Trophoblast cell (in vitro differentiated cells and primary cell): ENCODE measurements at regions not wholly inside any gene's neighbourhood (a gene's known extent, or its start where the extent isn't known, plus 50 kb on each side); places are given as distances from the start of the nearest gene placed in this dataset.

ENCODE experiments used
- DNase-seq, 2 donors: peaks; one replicate each; pipeline ENCODE4 v3.0.0-alpha.2; 2016
- H2AFZ ChIP-seq: 2 replicates; pipeline ENCODE4 v1.6.1; 2013; ENCODE audit warnings: low read length, moderate library complexity, mild to moderate bottlenecking; ENCODE audit not compliant: insufficient read depth, poor library complexity
- H2AK5ac ChIP-seq: 2 replicates; pipeline ENCODE4 v1.6.1; 2013; ENCODE audit warnings: mild to moderate bottlenecking, low read length
- H2BK120ac ChIP-seq: 2 replicates; pipeline ENCODE4 v1.6.1; 2013; ENCODE audit warnings: low read length, mild to moderate bottlenecking, moderate library complexity; ENCODE audit not compliant: insufficient read depth, poor library complexity
- H2BK12ac ChIP-seq: 2 replicates; pipeline ENCODE4 v1.6.1; 2013; ENCODE audit warnings: mild to moderate bottlenecking, low read length, moderate library complexity
- H2BK5ac ChIP-seq: 2 replicates; pipeline ENCODE4 v1.6.1; 2013; ENCODE audit warnings: low read length, low read depth, moderate library complexity, mild to moderate bottlenecking; ENCODE audit not compliant: poor library complexity
- H3K14ac ChIP-seq: 2 replicates; pipeline ENCODE4 v1.6.1; 2013; ENCODE audit warnings: mild to moderate bottlenecking, low read length
- H3K18ac ChIP-seq: 2 replicates; pipeline ENCODE4 v1.6.1; 2013; ENCODE audit warnings: mild to moderate bottlenecking, low read length
- H3K23ac ChIP-seq: 2 replicates; pipeline ENCODE4 v1.6.1; 2013; ENCODE audit warnings: low read length
- H3K27ac ChIP-seq: 2 replicates; pipeline ENCODE4 v1.5.1; 2013; ENCODE audit warnings: low read depth, mild to moderate bottlenecking, inconsistent platforms, low read length, moderate library complexity
- H3K27me3 ChIP-seq: 2 replicates; pipeline ENCODE4 v1.6.1; 2013; ENCODE audit warnings: inconsistent platforms, mild to moderate bottlenecking, low read length, moderate library complexity; ENCODE audit not compliant: insufficient read depth
- H3K36me3 ChIP-seq, 2 experiments: 1 replicate in 1 of 2; 2 replicates in 1 of 2; pipeline ENCODE4 v1.6.1; 2013; ENCODE audit warnings: low read length in 2 of 2, mild to moderate bottlenecking in 2 of 2, moderate library complexity in 1 of 2; ENCODE audit not compliant: insufficient read depth in 2 of 2, control insufficient read depth in 1 of 2
- H3K4ac ChIP-seq: 2 replicates; pipeline ENCODE4 v1.6.1; 2013; ENCODE audit warnings: low read depth, mild to moderate bottlenecking, low read length, moderate library complexity
- H3K4me1 ChIP-seq, 2 experiments: 1 replicate in 1 of 2; 2 replicates in 1 of 2; pipeline ENCODE4 v1.6.1; 2013; ENCODE audit warnings: low read length in 2 of 2, mild to moderate bottlenecking in 2 of 2, moderate library complexity in 1 of 2; ENCODE audit not compliant: insufficient read depth in 2 of 2, control insufficient read depth in 1 of 2
- H3K4me2 ChIP-seq: 2 replicates; pipeline ENCODE4 v1.6.1; 2013; ENCODE audit warnings: inconsistent platforms, mild to moderate bottlenecking, low read length, moderate library complexity
- H3K4me3 ChIP-seq: 2 replicates; pipeline ENCODE4 v1.5.1; 2013; ENCODE audit warnings: mild to moderate bottlenecking, low read depth, low read length, inconsistent platforms
- H3K79me1 ChIP-seq: one replicate; pipeline ENCODE4 v1.6.1; 2013; ENCODE audit warnings: low read length
- H3K79me2 ChIP-seq: 2 replicates; pipeline ENCODE4 v1.6.1; 2013; ENCODE audit warnings: low read length, mild to moderate bottlenecking; ENCODE audit not compliant: control insufficient read depth, insufficient read depth, poor library complexity
- H3K9ac ChIP-seq: 2 replicates; pipeline ENCODE4 v1.6.1; 2013; ENCODE audit warnings: mild to moderate bottlenecking, low read length
- H3K9me3 ChIP-seq: 2 replicates; pipeline ENCODE4 v1.6.1; 2013; ENCODE audit warnings: low read depth, mild to moderate bottlenecking, control low read depth, inconsistent platforms, low read length; ENCODE audit not compliant: insufficient read depth
- H4K12ac ChIP-seq: 2 replicates; pipeline ENCODE4 v1.6.1; 2013; ENCODE audit warnings: low read depth, mild to moderate bottlenecking, low read length, moderate library complexity
- H4K8ac ChIP-seq: 2 replicates; pipeline ENCODE4 v1.6.1; 2013; ENCODE audit warnings: low read depth, mild to moderate bottlenecking, low read length, moderate library complexity
- H4K91ac ChIP-seq: one replicate; pipeline ENCODE4 v1.6.1; 2013; ENCODE audit warnings: low read depth, mild to moderate bottlenecking, low read length, moderate library complexity
- WGBS: extraction: QIAGEN DNeasy Blood & Tissue Kit; methylation state at CpG from one replicate; pipeline ENCODE4 v1.1.7; 2013; ENCODE audit warnings: missing lambda C conversion rate; ENCODE audit not compliant: insufficient read length, insufficient coverage; ENCODE audit errors: extremely low coverage; 5-methylcytosine and 5-hydroxymethylcytosine counted together

DNA sequence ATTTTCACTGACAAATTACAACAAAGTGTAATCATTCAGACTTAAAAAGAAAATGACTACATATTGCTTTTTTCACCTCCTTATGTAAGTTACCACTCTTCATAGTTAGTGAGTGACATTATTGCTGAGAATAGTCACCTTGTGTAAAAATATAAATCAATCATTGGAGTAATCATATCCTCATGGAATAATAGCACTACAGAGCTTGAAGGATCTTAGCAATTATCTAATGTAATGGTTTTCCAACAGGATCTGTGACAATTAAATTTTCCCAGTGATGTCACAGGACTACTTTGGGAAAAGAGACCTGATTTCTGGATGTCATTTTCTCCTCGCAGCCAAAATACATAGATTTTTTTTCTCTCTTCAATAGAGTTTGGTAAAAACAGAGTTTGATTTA, 833.0 kb upstream of the PCDH9 start:
- no peaks in the 10 kb centered on the region for H3K79me1 ChIP-seq
- H4K91ac ChIP-seq: no peak overlapping the region
- H4K12ac ChIP-seq: no peak overlapping the region
- DNase-seq: no peak
- no peak overlapping the region for H3K4ac ChIP-seq
- no peak overlapping the region for H2BK12ac ChIP-seq
- no peak overlapping the region for H2AFZ ChIP-seq
- no peak overlapping the region for H2AK5ac ChIP-seq
- no peak overlapping the region for H3K18ac ChIP-seq
- H2BK5ac ChIP-seq: no peak overlapping the region
- WGBS: no CpG with 5 or more reads among the region's 1 CpG
- H3K79me2 ChIP-seq: no peaks in the 10 kb centered on the region
- H3K23ac ChIP-seq: no peak overlapping the region
- H3K4me2 ChIP-seq: no peak overlapping the region
- no peak overlapping the region for H3K9ac ChIP-seq
- no peaks in the 10 kb centered on the region for H3K27me3 ChIP-seq
- H4K8ac ChIP-seq: no peak overlapping the region
- H3K9me3 ChIP-seq: no peaks in the 10 kb centered on the region
- no peak overlapping the region for H3K27ac ChIP-seq
- no peaks in the 10 kb centered on the region for H3K4me1 ChIP-seq
- no peak overlapping the region for H3K14ac ChIP-seq
- H2BK120ac ChIP-seq: no peak overlapping the region
- H3K4me3 ChIP-seq: no peak overlapping the region
- no peaks in the 10 kb centered on the region for H3K36me3 ChIP-seq

DNA sequence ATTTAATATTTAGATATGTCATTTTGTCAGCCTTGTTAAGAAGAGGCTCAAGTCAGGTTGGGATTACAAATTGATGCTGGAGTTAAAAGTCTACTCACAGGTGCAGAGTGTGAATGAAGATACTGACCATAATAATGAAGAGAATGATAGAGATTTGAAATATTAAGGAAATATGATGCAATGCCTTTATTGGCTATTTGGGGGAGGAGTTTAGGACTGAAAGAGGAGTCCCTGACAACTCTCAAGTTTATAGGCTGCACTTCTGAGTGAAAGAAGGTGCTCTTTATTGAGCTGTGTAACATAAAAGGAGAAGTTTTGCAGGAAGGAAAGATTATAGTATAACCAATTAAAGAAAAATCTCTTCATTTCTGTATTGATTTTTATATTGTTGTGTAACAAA, 827.7 kb upstream of the PCDH9 start:
- Histone ChIP-seq H3K4ac (no peak overlapping the region), H3K36me3 (no peaks in the 10 kb centered on the region), H3K14ac (no peak overlapping the region), H2AK5ac (no peak overlapping the region), H3K18ac (no peak overlapping the region), H2BK12ac (no peak overlapping the region), H3K79me1 (no peaks in the 10 kb centered on the region), H3K79me2 (no peaks in the 10 kb centered on the region), H2AFZ (no peak overlapping the region), H3K27me3 (no peaks in the 10 kb centered on the region), H3K23ac (no peak overlapping the region), H2BK120ac (no peak overlapping the region), H2BK5ac (no peak overlapping the region), H4K8ac (no peak overlapping the region), H3K27ac (no peak overlapping the region), H3K4me2 (no peak overlapping the region), H4K91ac (no peak overlapping the region), H3K9me3 (peaks cover 4% of the 10 kb centered on the region), H3K4me1 (no peaks in the 10 kb centered on the region), H4K12ac (no peak overlapping the region), H3K4me3 (no peak overlapping the region), H3K9ac (no peak overlapping the region)
- no peak for DNase-seq

DNA sequence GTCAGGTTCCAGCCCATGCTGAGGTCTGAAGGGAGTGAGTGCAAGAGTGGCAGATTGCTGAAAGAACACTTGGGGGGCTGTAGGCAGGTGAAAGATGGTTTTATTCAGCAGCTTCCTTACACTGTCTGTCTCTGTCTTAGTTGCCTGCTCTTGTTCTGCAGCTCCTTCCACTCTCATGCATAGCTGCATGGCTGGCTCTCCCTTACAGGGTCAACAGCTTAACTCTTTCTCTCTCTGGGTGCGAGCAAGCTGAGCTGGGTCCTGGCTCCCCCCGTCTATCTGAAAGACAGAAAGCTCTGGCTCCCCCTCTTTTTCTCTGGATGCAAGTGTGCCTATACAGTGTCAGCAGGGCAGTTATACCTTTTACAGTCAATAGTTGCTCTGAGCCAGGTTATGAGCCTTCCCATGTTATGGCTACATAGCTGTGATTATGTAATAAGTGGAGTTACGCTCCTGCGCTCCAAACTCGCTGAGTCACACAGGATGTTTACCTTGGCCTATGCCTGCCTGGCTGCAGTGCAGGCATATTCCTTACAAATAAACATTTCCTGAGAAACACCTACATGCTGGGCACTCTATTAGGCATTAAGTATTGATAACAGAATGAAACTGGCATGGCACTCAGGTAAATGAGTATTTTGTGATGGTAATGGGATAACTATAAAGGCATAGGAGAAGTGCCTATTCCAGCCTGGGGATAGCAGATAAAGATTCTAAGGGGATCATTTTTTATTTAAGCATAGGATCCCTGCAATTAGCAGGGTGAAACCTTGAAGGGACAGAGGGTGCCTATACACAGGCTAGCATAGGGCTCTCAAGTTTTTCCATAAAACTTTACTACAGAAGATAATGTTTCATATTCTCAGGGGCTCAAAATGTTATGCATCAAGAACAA, 826.9 kb upstream of the PCDH9 start:
- Histone ChIP-seq H3K14ac (no peak overlapping the region), H3K9ac (no peak overlapping the region), H3K27me3 (no peaks in the 10 kb centered on the region), H3K23ac (no peak overlapping the region), H2AK5ac (no peak overlapping the region), H3K4me1 (no peaks in the 10 kb centered on the region), H3K36me3 (no peaks in the 10 kb centered on the region), H3K18ac (no peak overlapping the region), H3K9me3 (peaks cover 4% of the 10 kb centered on the region), H3K4me2 (no peak overlapping the region), H3K27ac (no peak overlapping the region), H2BK5ac (no peak overlapping the region), H2BK12ac (no peak overlapping the region), H2BK120ac (no peak overlapping the region), H2AFZ (no peak overlapping the region), H3K4me3 (no peak overlapping the region), H4K12ac (no peak overlapping the region), H3K4ac (no peak overlapping the region), H4K91ac (no peak overlapping the region), H4K8ac (no peak overlapping the region), H3K79me2 (no peaks in the 10 kb centered on the region), H3K79me1 (no peaks in the 10 kb centered on the region)
- peak in 1 of 2 donors; percentile 22 for DNase-seq
- WGBS: no CpG with 5 or more reads among the region's 5 CpGs

DNA sequence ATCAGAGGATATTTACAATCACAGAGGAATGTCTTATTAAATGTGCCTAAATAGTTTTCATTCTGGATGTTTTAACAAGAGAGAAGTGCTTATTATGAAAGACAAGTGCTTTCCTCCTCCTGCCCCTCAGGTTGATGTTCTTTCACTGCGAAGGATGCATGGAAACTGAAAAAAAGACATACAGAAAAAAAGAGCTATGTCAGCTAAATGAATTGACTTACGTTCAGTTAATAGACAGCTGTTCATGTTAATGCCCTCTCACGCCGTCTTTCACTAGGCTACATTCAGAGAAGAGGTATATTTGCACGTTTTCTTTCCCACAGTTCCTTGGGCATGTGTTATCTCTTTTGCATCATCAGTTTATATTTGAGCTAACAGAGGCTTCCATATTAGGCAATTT, 821.8 kb upstream of the PCDH9 start:
- Histone ChIP-seq H3K4me3 (no peak overlapping the region), H3K18ac (no peak overlapping the region), H3K4me2 (no peak overlapping the region), H2BK5ac (no peak overlapping the region), H2BK120ac (no peak overlapping the region), H2BK12ac (no peak overlapping the region), H2AK5ac (no peak overlapping the region), H4K12ac (no peak overlapping the region), H3K9me3 (peaks cover 2% of the 10 kb centered on the region), H3K36me3 (no peaks in the 10 kb centered on the region), H3K79me2 (no peaks in the 10 kb centered on the region), H4K8ac (no peak overlapping the region), H2AFZ (no peak overlapping the region), H3K27me3 (no peaks in the 10 kb centered on the region), H3K14ac (no peak overlapping the region), H3K9ac (no peak overlapping the region), H3K23ac (no peak overlapping the region), H3K27ac (no peak overlapping the region), H3K4me1 (no peaks in the 10 kb centered on the region), H4K91ac (no peak overlapping the region), H3K79me1 (no peaks in the 10 kb centered on the region), H3K4ac (no peak overlapping the region)
- no peak for DNase-seq
- no CpG with 5 or more reads among the region's 5 CpGs for WGBS
